ENCODE measurements at regions not wholly inside any gene's neighbourhood (a gene's known extent, or its start where the extent isn't known, plus 50 kb on each side); places are given as distances from the start of the nearest gene placed in this dataset.

DNA sequence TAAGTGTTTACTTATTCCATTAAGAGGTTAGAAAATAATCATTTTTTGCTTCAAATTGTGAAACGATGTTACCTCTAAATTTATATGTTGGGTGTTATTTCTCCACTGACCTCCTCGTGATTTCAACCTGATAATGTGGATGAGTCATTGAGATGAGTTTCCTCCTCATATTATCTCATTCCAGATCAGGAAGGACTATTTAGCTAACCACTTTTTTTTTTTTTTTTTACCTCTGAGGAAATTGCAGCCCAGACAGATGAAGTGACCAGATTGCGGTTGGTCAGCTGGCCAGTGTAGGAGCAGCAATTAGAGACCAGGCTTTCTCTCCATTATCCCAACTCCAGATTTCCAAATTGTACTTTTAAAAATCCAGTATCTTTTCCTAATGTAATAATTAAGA is 248.7 kb downstream of the FZD1 start:
- TF ChIP-seq, protein P1, sequence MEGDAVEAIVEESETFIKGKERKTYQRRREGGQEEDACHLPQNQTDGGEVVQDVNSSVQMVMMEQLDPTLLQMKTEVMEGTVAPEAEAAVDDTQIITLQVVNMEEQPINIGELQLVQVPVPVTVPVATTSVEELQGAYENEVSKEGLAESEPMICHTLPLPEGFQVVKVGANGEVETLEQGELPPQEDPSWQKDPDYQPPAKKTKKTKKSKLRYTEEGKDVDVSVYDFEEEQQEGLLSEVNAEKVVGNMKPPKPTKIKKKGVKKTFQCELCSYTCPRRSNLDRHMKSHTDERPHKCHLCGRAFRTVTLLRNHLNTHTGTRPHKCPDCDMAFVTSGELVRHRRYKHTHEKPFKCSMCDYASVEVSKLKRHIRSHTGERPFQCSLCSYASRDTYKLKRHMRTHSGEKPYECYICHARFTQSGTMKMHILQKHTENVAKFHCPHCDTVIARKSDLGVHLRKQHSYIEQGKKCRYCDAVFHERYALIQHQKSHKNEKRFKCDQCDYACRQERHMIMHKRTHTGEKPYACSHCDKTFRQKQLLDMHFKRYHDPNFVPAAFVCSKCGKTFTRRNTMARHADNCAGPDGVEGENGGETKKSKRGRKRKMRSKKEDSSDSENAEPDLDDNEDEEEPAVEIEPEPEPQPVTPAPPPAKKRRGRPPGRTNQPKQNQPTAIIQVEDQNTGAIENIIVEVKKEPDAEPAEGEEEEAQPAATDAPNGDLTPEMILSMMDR (conservative IDR thresholded peaks at IDR 0.05; ENCODE audit: low read depth, low read length) = no peak
- TF ChIP-seq EZH2phosphoT487 (IDR thresholded peaks at IDR 0.05; ENCODE audit: borderline replicate concordance, low read length) = no peak
